Upper lobe of left lung (tissue), 4 donors: ENCODE measurements at regions not wholly inside any gene's neighbourhood (a gene's known extent, or its start where the extent isn't known, plus 50 kb on each side); places are given as distances from the start of the nearest gene placed in this dataset.

Source experiments
- CTCF ChIP-seq, 6 experiments: fragments of 450-650 bp in 4 of 6; fragments of 200-600 bp in 2 of 6; sonication (generic) in 2 of 6; IDR thresholded peaks; one replicate each; pipeline ENCODE4 v1.5.1; 2016 to 2019; ENCODE audit warnings: antibody characterized with exemption in 6 of 6
- POLR2AphosphoS5 ChIP-seq, 2 donors: sonication (generic); formaldehyde crosslinking; IDR thresholded peaks; one replicate each; pipeline ENCODE4 v1.5.1; 2017; ENCODE audit warnings: antibody characterized with exemption in 2 of 2

- TF ChIP-seq CTCF (IDR thresholded peaks at IDR 0.05) = no peak
- no peak for TF ChIP-seq POLR2AphosphoS5 (IDR thresholded peaks at IDR 0.05)
Measured at GRCh38 chr21:41009398-41010100, 158.4 kb upstream of the BACE2 start.
